GM21529 (cell line): ENCODE measurements at regions not wholly inside any gene's neighbourhood (a gene's known extent, or its start where the extent isn't known, plus 50 kb on each side); places are given as distances from the start of the nearest gene placed in this dataset.

Source experiments
- ATAC-seq: cut with Tn5 transposase; IDR thresholded peaks from one replicate; pipeline ENCODE4 v1.9.1; 2021; ENCODE audit not compliant: unreplicated experiment

- ATAC-seq: no peak
These were observed 285.7 kb downstream of the PTPRU start for GRCh38 chr1:29521811-29522580.

GRCh38 chr1:29521438-29521715, 285.1 kb downstream of the PTPRU start:
- ATAC-seq: no peak

- ATAC-seq: no peak
These were observed 284.5 kb downstream of the PTPRU start for GRCh38 chr1:29520571-29521437.

GRCh38 chr1:29519788-29520110, 283.4 kb downstream of the PTPRU start:
- no peak for ATAC-seq

- ATAC-seq: no peak
These were observed 282.9 kb downstream of the PTPRU start for GRCh38 chr1:29519108-29519787.

- ATAC-seq: no peak
These were observed 282.0 kb downstream of the PTPRU start for GRCh38 chr1:29518183-29518835.

GRCh38 chr1:29517251-29518086, 281.1 kb downstream of the PTPRU start:
- ATAC-seq: no peak

- no peak for ATAC-seq
These were observed 279.9 kb downstream of the PTPRU start for GRCh38 chr1:29516063-29516820.

- no peak for ATAC-seq
These were observed 279.0 kb downstream of the PTPRU start for GRCh38 chr1:29515170-29515955.

- ATAC-seq: no peak
These were observed 278.2 kb downstream of the PTPRU start for GRCh38 chr1:29514361-29515169.

- ATAC-seq: no peak
These were observed 277.0 kb downstream of the PTPRU start for GRCh38 chr1:29513357-29513756.

GRCh38 chr1:29511436-29511835, 275.1 kb downstream of the PTPRU start:
- ATAC-seq: no peak

- ATAC-seq: no peak
These were observed 272.3 kb downstream of the PTPRU start for GRCh38 chr1:29508458-29509107.

GRCh38 chr1:29506678-29507225, 270.4 kb downstream of the PTPRU start:
- no peak for ATAC-seq

GRCh38 chr1:29505532-29506220, 269.4 kb downstream of the PTPRU start:
- no peak for ATAC-seq

- ATAC-seq: no peak
These were observed 268.5 kb downstream of the PTPRU start for GRCh38 chr1:29504709-29505410.
